ENCODE measurements at regions not wholly inside any gene's neighbourhood (a gene's known extent, or its start where the extent isn't known, plus 50 kb on each side); places are given as distances from the start of the nearest gene placed in this dataset.

DNA sequence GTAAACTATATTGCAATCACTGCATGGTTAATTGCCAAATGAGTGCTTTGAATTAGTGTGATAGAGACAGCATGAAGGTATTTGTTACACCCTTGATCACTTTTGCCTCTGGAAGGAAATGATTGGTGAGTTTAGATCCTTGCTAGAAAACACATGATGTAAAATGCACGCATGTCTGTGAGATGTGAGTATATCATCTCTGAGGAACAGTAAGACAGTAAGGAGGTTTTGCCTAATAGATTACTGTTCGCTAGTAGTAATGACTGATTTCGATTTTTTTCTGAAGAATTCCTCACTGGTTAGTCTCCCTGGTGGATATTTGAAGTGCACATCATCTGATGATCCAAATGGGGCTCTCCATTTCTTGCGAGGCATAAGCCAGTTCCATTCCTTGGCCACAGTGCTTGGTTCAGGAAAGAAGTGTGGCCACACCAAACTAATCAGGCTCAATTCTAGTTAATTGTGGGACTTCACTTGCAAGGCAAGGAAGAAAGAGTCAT lies 156.4 kb upstream of the ADRA1B start:
- no peak for TF ChIP-seq GATA2 (IDR thresholded peaks at IDR 0.05; ENCODE audit: low read depth, low read length)
- no peak for TF ChIP-seq GATA3 (IDR thresholded peaks at IDR 0.05; ENCODE audit: low read depth, low read length)

All from SH-SY5Y (cell line).